ENCODE measurements at regions not wholly inside any gene's neighbourhood (a gene's known extent, or its start where the extent isn't known, plus 50 kb on each side); places are given as distances from the start of the nearest gene placed in this dataset.

- H3K27ac ChIP-seq: no peak overlapping the region
- intact Hi-C loops (cut with DNase I): no loop called here
- DNase-seq (no peak), ATAC-seq (no peak)
- no peaks in the 10 kb centered on the region for H3K36me3 ChIP-seq
- no peak overlapping the region for H3K4me3 ChIP-seq
- H3K9me3 ChIP-seq: no peaks in the 10 kb centered on the region
- peaks cover 0 to 23% (median 11%) of the 10 kb centered on the region in 7 donors for H3K27me3 ChIP-seq
- TF ChIP-seq, protein P1, sequence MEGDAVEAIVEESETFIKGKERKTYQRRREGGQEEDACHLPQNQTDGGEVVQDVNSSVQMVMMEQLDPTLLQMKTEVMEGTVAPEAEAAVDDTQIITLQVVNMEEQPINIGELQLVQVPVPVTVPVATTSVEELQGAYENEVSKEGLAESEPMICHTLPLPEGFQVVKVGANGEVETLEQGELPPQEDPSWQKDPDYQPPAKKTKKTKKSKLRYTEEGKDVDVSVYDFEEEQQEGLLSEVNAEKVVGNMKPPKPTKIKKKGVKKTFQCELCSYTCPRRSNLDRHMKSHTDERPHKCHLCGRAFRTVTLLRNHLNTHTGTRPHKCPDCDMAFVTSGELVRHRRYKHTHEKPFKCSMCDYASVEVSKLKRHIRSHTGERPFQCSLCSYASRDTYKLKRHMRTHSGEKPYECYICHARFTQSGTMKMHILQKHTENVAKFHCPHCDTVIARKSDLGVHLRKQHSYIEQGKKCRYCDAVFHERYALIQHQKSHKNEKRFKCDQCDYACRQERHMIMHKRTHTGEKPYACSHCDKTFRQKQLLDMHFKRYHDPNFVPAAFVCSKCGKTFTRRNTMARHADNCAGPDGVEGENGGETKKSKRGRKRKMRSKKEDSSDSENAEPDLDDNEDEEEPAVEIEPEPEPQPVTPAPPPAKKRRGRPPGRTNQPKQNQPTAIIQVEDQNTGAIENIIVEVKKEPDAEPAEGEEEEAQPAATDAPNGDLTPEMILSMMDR (IDR thresholded peaks at IDR 0.05): no peak
- no peaks in the 10 kb centered on the region for H3K4me1 ChIP-seq
- WGBS, 2 donors: 65 to 75% methylated on average over 13 of the region's 13 CpGs
Measured at GRCh38 chr3:137852391-137852830, 88.3 kb downstream of the SOX14 start.

DNA sequence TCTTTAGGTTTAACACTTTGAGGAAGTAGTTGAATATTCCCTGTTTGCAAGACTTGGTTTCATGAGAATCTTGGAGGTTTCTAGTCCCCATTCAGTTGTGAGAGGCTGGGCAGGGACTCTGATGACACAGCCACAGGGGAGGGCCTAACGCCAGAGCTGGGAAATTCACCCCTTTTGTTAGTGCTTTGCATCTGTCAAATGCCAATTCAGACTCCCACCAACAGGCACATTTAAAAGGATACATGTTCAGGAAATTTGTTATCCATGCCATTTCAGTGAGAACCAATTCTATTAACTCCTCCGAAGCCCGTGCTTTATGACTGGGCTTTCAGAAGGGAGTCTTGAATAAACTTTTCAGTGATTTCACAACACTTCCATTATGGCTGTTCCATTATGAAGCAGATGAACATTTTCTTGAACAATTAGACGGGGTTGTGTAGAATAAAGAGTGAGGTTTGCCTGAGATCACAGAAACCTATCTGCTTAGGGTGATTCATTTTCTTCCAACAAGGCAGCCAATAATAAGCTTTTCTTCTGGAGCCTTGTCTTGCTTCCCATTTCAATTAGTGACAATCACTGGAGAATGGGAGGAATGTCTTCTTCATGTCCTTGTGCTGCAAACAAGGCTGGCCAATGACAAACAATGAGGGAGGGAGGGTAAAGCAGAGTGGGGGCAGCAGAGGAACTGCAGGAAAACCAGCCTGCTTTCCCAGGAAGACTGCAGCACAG is 90.6 kb downstream of the SOX14 start:
- Histone ChIP-seq H3K4me1 (no peaks in the 10 kb centered on the region), H3K27me3 (peaks cover 0 to 12% (median 5%) of the 10 kb centered on the region in 7 donors), H3K27ac (no peak overlapping the region), H3K9me3 (no peaks in the 10 kb centered on the region), H3K4me3 (no peak overlapping the region), H3K36me3 (no peaks in the 10 kb centered on the region)
- WGBS, 2 donors: 59 to 61% methylated on average over 4 of the region's 4 CpGs
- no peak for ATAC-seq
- DNase-seq: no peak
- intact Hi-C loops (cut with DNase I): no loop called here
- TF ChIP-seq, protein P1 (IDR thresholded peaks at IDR 0.05): no peak

GRCh38 chr3:137866001-137866400 is 101.9 kb downstream of the SOX14 start:
- Histone ChIP-seq H3K4me1 (no peaks in the 10 kb centered on the region), H3K36me3 (no peaks in the 10 kb centered on the region), H3K9me3 (peaks cover 0 to 26% (median 7%) of the 10 kb centered on the region in 11 donors), H3K4me3 (no peak overlapping the region), H3K27ac (no peak overlapping the region), H3K27me3 (no peaks in the 10 kb centered on the region)
- TF ChIP-seq, protein P1 (IDR thresholded peaks at IDR 0.05): no peak
- intact Hi-C loops (cut with DNase I): no loop called here
- DNase-seq: no peak
- no peak for ATAC-seq
- 56 to 68% methylated on average over 2 of the region's 2 CpGs for WGBS, 2 donors

DNA sequence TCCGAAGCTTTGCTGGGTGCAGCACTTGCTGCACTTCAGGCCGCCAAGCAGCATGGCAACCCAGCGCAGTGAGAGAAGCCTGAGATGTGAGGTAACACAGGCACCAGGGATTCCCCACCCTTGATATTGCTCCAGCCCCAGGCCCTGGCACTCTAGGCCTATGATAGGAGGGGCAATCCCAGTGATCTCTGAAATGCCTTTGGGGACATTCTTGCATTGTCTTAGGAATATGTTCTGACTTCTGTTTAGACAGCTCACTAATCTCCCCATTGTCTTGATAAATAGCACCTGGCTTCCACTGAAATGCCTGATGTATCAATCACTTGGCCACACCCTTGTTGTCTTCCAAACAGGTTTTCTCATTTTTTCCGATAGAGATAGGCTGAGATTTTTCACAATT is 102.8 kb downstream of the SOX14 start:
- ATAC-seq: no peak
- Histone ChIP-seq H3K9me3 (peaks cover 0 to 36% (median 11%) of the 10 kb centered on the region in 11 donors), H3K27ac (no peak overlapping the region), H3K4me3 (no peak overlapping the region), H3K4me1 (no peaks in the 10 kb centered on the region), H3K36me3 (no peaks in the 10 kb centered on the region), H3K27me3 (no peaks in the 10 kb centered on the region)
- DNase-seq: no peak
- intact Hi-C loops (cut with DNase I): no loop called here
- 83 to 89% methylated on average over 4 of the region's 4 CpGs for WGBS, 2 donors
- TF ChIP-seq, protein P1 (IDR thresholded peaks at IDR 0.05): no peak
